Posterior vena cava (tissue), 2 donors: ENCODE measurements at regions not wholly inside any gene's neighbourhood (a gene's known extent, or its start where the extent isn't known, plus 50 kb on each side); places are given as distances from the start of the nearest gene placed in this dataset.

ENCODE experiments used
- DNase-seq: peaks from one replicate; pipeline ENCODE4 v3.0.0-alpha.2; 2020; ENCODE audit warnings: low spot score
- intact Hi-C, 2 donors: fragments of 100-400 bp; cut with DNase I; formaldehyde crosslinking; loops; one replicate each; pipeline versions ENCODE4 v1.14.1 to v1.14.2; 2022 to 2023
- donor health status: DM: yes; HTN: yes; CAD: no.
- donor health status: DM: yes; HTN: yes; CAD: no.

- DNase-seq = no peak
- intact Hi-C loops = no loop called here
Observed at GRCh38 chr14:76551906-76552305, 176.0 kb downstream of the ESRRB start.

GRCh38 chr14:76564471-76565422 lies 188.8 kb downstream of the ESRRB start:
- intact Hi-C loops = no loop called here
- no peak for DNase-seq

DNA sequence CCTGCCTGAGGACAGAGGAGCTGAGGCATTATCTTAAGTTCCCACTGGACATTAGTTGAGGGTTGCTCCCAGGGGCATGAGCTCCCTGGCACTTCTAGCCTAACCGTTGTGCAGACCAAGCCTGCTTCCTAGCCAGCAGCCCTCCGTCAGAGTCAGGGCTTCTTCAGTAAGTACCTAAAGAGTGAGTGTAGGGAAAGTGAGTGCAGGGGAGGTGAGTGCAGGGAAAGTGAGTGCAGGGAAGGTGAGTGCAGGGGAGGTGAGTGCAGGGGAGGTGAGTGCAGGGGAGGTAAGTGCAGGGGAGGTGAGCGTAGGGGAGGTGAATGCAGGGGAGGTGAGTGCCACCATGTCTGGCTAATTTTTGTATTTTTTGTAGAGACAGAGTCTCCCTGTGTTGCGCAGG lies 190.5 kb downstream of the ESRRB start:
- DNase-seq = no peak
- intact Hi-C loops = no loop called here

DNA sequence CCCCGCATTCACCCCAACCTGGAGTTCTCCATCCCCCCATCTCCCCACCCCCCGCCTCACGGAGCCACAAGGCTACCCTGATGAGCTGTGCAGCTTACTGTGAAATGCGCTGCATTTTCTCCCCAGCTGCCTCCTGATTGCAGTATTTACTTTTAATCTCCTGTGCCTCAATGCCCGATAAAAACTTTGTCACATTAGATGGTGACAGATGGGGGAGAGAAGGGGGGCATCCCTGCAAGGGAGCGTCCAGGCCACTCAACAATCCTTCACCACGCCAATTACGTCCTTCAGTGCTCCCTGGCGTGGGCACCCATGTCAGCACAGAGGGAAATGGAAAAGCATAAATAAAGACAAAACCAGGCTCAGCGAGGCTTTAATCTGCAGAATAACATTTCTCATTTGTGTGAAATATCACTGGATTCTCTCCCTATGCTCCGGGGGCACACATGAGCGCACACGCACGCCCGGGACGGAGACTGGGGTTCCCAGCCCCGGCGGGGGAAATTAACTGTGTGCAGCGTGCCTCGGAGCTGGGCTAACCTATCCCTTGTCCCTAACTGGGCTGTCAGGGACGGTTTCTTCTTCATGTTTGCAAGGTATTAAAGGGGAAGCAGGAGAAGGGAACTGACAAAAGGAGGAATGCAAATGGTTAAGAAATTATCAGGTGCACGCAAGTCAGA lies 186.7 kb upstream of the VASH1 start:
- intact Hi-C loops = no loop called here
- no peak for DNase-seq

GRCh38 chr14:76575108-76575507 lies 186.2 kb upstream of the VASH1 start:
- intact Hi-C loops = no loop called here
- DNase-seq = no peak

DNA sequence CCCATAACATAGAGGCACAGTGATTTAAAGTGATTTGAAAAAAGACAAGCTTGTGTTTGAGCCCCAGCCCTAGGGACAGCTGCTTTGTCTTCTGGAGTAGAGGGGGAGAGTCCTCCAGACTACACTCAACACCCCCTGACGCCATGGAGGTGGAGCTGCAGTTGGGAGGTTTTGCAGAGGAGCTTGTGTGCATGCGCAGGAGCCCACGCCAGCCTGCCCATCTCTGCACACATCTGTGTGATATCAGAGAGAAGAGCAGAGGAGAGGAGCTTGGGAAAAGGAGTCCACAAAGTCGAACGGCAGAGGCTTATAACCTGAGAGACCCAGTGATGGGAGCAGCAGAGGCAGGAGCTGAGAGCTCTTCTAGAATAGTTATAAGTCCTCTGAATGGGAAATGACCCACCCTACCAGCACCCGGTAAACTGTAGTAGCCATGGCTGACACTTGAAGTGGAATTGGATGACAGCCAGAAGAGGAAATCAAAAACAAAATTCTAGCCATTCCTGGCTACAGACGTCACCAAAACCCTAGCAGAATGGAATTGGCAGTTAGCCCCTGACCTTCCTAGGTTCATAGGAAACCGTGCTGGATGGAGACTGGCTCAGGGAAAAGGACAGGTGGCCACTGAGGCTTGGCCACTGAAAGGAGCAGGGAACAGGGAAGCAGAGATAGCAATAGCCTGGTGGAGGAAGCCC lies 185.1 kb upstream of the VASH1 start:
- intact Hi-C loops = no loop called here
- no peak for DNase-seq

GRCh38 chr14:76577090-76577489 lies 184.2 kb upstream of the VASH1 start:
- DNase-seq = no peak
- intact Hi-C loops = no loop called here

DNA sequence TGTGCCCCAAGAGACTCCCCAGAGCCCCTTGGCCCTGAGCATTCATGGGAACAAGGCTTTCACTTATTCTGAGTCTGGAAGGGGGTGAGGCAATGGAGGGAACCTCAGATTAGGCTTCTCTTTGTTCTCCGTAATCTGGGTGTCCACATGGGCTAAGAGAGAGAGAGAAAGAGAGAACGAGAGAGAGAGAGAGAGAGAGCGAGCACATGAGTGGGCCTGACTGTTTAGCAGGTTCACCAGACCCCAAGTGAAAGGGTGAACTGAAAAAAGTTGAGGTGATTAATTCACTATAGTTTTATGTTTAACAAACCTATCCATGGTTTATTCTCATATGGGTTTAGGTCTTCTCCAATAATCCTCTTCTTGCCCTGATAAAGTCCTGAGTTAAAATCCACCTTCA lies 183.4 kb upstream of the VASH1 start:
- DNase-seq = no peak
- intact Hi-C loops = no loop called here

GRCh38 chr14:76580399-76580798 lies 180.9 kb upstream of the VASH1 start:
- DNase-seq = no peak
- intact Hi-C loops = no loop called here

DNA sequence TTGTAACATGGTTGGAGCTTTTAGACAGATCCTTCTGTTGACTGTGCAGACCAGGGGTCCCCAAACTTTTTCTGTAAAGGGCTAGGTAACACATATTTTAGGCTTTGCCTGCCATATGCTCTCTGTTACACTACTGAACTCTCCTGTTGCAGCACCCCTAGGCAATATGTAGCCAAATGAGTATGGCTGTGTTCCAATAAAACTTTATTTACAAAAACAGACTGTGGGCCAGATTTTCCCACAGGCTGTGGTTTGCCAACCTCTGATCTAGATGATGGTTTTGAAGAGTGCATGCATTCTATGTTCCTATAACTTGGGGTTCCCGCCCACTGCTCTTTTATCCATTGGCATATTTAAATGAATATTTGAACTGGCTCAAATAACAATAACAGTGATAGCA lies 180.3 kb upstream of the VASH1 start:
- DNase-seq = no peak

DNA sequence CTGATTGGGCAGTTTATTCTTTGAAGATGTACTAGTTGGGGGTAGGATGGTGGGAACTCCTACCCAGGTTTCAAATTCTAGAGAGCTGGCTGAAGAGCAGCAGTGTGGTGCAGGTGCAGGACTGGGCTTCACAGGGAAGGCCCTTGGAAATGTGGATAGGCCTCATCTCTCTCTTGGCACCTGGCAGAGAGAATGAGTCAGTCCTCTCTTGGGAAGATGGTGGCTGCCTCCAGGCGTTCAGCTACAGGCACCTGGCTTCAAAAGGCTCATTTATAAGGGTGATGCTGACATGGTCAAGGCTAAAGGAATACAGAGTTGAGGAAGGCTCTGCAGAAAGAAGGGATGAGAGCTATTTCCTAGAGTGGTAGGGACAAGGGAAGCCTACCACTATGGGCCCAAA lies 179.7 kb upstream of the VASH1 start:
- no peak for DNase-seq
- intact Hi-C loops = no loop called here

More for the DNA sequence above, 180.3 kb upstream of the VASH1 start:
- intact Hi-C loops = no loop called here

DNA sequence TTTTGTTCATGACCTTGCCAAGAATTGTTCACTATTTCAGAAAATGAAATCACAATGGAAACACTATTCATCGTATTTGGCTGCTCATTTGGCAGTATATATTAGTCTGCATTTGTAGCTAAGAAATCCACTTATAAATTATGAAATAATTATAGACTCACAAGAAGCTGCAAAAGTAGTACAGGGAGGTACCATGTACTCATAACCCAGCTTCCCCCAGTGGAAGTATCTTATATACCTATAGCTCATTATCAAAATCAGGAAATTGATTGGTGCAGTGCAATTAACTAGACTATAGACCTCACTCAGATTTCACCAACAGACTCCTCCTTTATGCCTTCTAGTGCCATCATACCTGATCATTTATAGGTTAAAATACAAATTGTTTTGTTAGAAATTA lies 178.8 kb upstream of the VASH1 start:
- no peak for DNase-seq
- intact Hi-C loops = no loop called here

- DNase-seq = no peak
- intact Hi-C loops = no loop called here
Observed at GRCh38 chr14:76583174-76583573, 178.1 kb upstream of the VASH1 start.

DNA sequence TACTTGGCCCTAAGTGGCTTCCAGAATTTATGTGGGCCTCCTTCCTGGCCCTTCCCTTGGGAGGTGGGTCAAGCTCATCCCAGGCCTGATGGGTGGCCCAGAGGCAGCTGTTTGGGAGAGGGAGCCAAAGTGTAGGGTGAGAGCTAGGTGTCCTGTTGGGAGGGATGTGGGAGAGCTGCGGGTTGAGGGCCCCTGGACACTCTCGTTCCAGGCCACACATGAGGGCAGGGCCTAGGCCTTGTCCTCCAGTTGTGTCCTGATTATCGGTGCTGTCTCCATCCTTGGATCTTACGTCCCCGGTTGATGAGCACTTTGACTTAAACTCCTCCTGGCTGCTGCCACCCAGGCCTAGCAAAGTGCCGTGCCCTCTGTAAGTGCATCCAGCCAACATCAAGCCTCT lies 177.5 kb upstream of the VASH1 start:
- intact Hi-C loops = no loop called here

DNA sequence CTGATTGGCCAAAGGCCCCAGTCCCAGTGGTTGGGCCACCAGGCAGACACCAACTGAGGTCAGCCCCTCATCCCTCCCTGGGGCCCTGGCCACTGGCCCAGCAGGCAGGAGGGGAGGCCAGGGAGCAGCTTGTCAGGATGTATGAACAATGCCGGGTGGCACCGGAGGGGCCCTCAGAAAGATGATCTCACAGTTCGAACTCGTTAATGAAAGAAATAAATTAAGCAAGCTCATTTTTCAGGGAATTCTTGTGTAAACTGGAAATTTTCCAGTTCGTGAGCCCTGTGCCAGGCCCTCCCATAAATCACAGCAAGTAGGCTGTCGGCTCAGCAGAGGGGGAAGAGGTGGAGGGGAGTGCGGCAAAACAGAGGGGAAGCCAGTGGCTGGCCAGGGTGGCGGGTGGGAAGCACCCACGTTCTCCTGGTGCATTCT lies 177.0 kb upstream of the VASH1 start:
- intact Hi-C loops = no loop called here

More for the DNA sequence above, 177.5 kb upstream of the VASH1 start:
- DNase-seq = no peak

GRCh38 chr14:76585616-76586015 lies 175.7 kb upstream of the VASH1 start:
- no peak for DNase-seq
- intact Hi-C loops = no loop called here

More for the DNA sequence above, 177.0 kb upstream of the VASH1 start:
- DNase-seq = no peak

GRCh38 chr14:76589246-76589645 lies 172.0 kb upstream of the VASH1 start:
- no peak for DNase-seq
- intact Hi-C loops = no loop called here

DNA sequence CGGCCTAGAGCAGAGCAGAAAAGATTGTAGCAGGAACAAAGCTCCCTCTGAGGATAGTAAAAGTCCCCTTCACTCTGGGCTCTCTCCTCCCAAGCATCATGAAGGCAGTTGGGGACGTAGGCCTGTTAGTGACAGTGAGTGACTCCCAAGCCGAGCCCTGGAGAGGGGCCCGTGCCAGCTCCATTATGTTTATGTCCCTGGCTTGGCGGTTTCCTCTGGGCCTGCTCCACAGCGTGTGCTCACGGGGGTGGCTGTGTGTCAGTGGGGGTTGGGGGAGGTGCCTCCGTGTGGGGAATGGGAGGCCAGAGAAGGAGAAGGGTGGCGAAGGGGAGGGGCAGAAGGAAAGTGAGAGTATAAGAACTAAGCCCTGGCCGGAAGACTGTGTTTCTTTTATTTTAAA lies 170.0 kb upstream of the VASH1 start:
- DNase-seq = no peak

DNA sequence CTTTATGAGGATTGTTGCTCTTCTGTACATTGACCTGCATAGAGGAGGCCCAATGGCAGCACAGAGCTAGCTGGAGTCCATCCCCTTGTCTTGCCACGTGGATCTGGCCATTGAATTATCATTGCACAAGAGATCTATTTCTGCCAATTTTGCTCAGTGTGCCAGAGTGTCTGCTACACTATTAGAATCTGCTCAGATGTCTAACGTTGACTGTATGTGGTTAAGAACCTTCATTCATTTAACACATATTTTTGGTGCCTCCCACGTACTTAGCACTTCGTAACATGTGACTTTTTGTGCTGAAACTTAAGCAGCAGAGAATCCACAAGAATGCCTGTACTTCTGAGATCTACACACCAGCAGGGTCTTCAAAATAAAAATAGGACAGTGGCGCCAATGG lies 166.0 kb upstream of the VASH1 start:
- DNase-seq = no peak
- intact Hi-C loops = no loop called here

More for the DNA sequence above, 170.0 kb upstream of the VASH1 start:
- intact Hi-C loops = no loop called here

GRCh38 chr14:76597387-76597786 lies 163.9 kb upstream of the VASH1 start:
- intact Hi-C loops = no loop called here
- DNase-seq = no peak
